OCI-LY1 (cell line): ENCODE measurements at regions not wholly inside any gene's neighbourhood (a gene's known extent, or its start where the extent isn't known, plus 50 kb on each side); places are given as distances from the start of the nearest gene placed in this dataset.

Source experiments
- EZH2 ChIP-seq: fragments of 200-600 bp; sonication (generic), shearing (Covaris generic); IDR thresholded peaks from 2 replicates; pipeline ENCODE4 v1.8.0; 2017; ENCODE audit warnings: borderline replicate concordance, mixed run types, mild to moderate bottlenecking, antibody characterized with exemption, low read length, moderate library complexity, mixed read lengths
- TF ChIP-seq, protein P1 (sequence below): fragments of 200-600 bp; sonication (generic), shearing (Covaris generic); IDR thresholded peaks from 2 replicates; pipeline ENCODE4 v1.5.1; 2017; ENCODE audit warnings: mild to moderate bottlenecking, antibody characterized with exemption, low read length, moderate library complexity, mixed read lengths

GRCh38 chr11:44382656-44383240 is 72.8 kb upstream of the ALX4 start:
- TF ChIP-seq, protein P1, sequence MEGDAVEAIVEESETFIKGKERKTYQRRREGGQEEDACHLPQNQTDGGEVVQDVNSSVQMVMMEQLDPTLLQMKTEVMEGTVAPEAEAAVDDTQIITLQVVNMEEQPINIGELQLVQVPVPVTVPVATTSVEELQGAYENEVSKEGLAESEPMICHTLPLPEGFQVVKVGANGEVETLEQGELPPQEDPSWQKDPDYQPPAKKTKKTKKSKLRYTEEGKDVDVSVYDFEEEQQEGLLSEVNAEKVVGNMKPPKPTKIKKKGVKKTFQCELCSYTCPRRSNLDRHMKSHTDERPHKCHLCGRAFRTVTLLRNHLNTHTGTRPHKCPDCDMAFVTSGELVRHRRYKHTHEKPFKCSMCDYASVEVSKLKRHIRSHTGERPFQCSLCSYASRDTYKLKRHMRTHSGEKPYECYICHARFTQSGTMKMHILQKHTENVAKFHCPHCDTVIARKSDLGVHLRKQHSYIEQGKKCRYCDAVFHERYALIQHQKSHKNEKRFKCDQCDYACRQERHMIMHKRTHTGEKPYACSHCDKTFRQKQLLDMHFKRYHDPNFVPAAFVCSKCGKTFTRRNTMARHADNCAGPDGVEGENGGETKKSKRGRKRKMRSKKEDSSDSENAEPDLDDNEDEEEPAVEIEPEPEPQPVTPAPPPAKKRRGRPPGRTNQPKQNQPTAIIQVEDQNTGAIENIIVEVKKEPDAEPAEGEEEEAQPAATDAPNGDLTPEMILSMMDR = no peak
- TF ChIP-seq EZH2 = no peak
